ENCODE measurements at regions not wholly inside any gene's neighbourhood (a gene's known extent, or its start where the extent isn't known, plus 50 kb on each side); places are given as distances from the start of the nearest gene placed in this dataset.
A peak's percentile ranks its signal among the peaks of the same experiment; 100 is the strongest.

GRCh38 chr14:36019126-36019525 is 157.4 kb downstream of the PTCSC3 start:
- H3K9me2 ChIP-seq = no peaks in the 10 kb centered on the region

GRCh38 chr14:36014236-36014635 is 162.3 kb downstream of the PTCSC3 start:
- Histone ChIP-seq H3K79me2 (ENCODE audit: insufficient read depth) (no peaks in the 10 kb centered on the region), H3K27me3 (ENCODE audit: insufficient read depth) (no peaks in the 10 kb centered on the region), H2AFZ (ENCODE audit: low read depth) (no peak overlapping the region), H3K9me2 (no peaks in the 10 kb centered on the region), H3K4me3 (ENCODE audit: low read depth in 2 of 2, low read length in 1 of 2) (no peak overlapping the region), H3K9ac (no peak overlapping the region), H3K27ac (ENCODE audit: low read depth in 2 of 2, low read length in 1 of 2) (no peak overlapping the region), H3K4me1 (ENCODE audit: control insufficient read depth in 1 of 2, insufficient read depth in 2 of 2, low read depth in 1 of 2, low read length in 1 of 2) (no peaks in the 10 kb centered on the region), H3K4me2 (peak overlapping the region; percentile 37; the same call in 1 of the 2 replicates), H3F3A (replicated peaks; ENCODE audit: insufficient read depth) (no peaks in the 10 kb centered on the region), H3K9me3 (no peaks in the 10 kb centered on the region), H4K20me1 (ENCODE audit: insufficient read depth) (no peaks in the 10 kb centered on the region), H3K36me3 (replicated peaks in 1 of 2; ENCODE audit: control insufficient read depth in 1 of 2, insufficient read depth in 2 of 2, low read length in 1 of 2) (no peaks in the 10 kb centered on the region)
- CTCF ChIA-PET = no interaction called here
- POLR2A ChIA-PET = no interaction called here
- no peak for DNase-seq
- TF ChIP-seq ZBTB33 (IDR thresholded peaks at IDR 0.05; ENCODE audit: borderline replicate concordance, low read depth) (no peak), RXRA (IDR thresholded peaks at IDR 0.05; ENCODE audit: borderline replicate concordance, low read depth) (no peak), TAF1 (IDR thresholded peaks at IDR 0.05; ENCODE audit: borderline replicate concordance, low read depth, low read length) (no peak), MXI1 (IDR thresholded peaks at IDR 0.05; ENCODE audit: low read depth, low read length) (no peak), IRF3 (IDR thresholded peaks at IDR 0.05; ENCODE audit: low read depth, low read length) (no peak), JUND (IDR thresholded peaks at IDR 0.05) (no peak), EP300 (IDR thresholded peaks at IDR 0.05; ENCODE audit: borderline replicate concordance in 1 of 2, low read depth in 1 of 2, low read length in 1 of 2) (no peak), NFIC (IDR thresholded peaks at IDR 0.05; ENCODE audit: borderline replicate concordance) (no peak)
- WGBS (ENCODE audit: low lambda C conversion rate) = 19% methylated on average over 3 of the region's 9 CpGs

More at GRCh38 chr14:36019126-36019525, 157.4 kb downstream of the PTCSC3 start:
- H3K4me1 ChIP-seq (ENCODE audit: control insufficient read depth in 1 of 2, insufficient read depth in 2 of 2, low read depth in 1 of 2, low read length in 1 of 2) = no peaks in the 10 kb centered on the region
- no peaks in the 10 kb centered on the region for H4K20me1 ChIP-seq (ENCODE audit: insufficient read depth)
- CTCF ChIA-PET = interaction anchor here (1.0 kb wide), 1 partner anchor 51 kb away, joined by 3 read pairs; no protein-coding TSS in a partner anchor
- H3K27me3 ChIP-seq (ENCODE audit: insufficient read depth) = peaks cover 6% of the 10 kb centered on the region; the same call in 1 of the 2 replicates
- H3K36me3 ChIP-seq (replicated peaks in 1 of 2; ENCODE audit: control insufficient read depth in 1 of 2, insufficient read depth in 2 of 2, low read length in 1 of 2) = no peaks in the 10 kb centered on the region
- no peak overlapping the region for H2AFZ ChIP-seq (ENCODE audit: low read depth)
- DNase-seq = no peak
- no peaks in the 10 kb centered on the region for H3F3A ChIP-seq (replicated peaks; ENCODE audit: insufficient read depth)
- H3K79me2 ChIP-seq (ENCODE audit: insufficient read depth) = no peaks in the 10 kb centered on the region
- TF ChIP-seq RFX5 (IDR thresholded peaks at IDR 0.05; ENCODE audit: low read length) (no peak), JUND (IDR thresholded peaks at IDR 0.05) (no peak), FOXJ3 (CRISPR knock-in tag; IDR thresholded peaks at IDR 0.05) (no peak), USF1 (IDR thresholded peaks at IDR 0.05; ENCODE audit: borderline replicate concordance, low read depth) (no peak), MEF2A (IDR thresholded peaks at IDR 0.05; ENCODE audit: borderline replicate concordance, low read depth) (no peak), MAX (IDR thresholded peaks at IDR 0.05; ENCODE audit: low read depth) (no peak)
- 63% methylated on average over 5 of the region's 5 CpGs for WGBS (ENCODE audit: low lambda C conversion rate)
- POLR2A ChIA-PET = no interaction called here
- H3K9ac ChIP-seq = no peak overlapping the region
- no peaks in the 10 kb centered on the region for H3K9me3 ChIP-seq
- no peak overlapping the region for H3K4me3 ChIP-seq (ENCODE audit: low read depth in 2 of 2, low read length in 1 of 2)
- no peak overlapping the region for H3K4me2 ChIP-seq
- no peak overlapping the region for H3K27ac ChIP-seq (ENCODE audit: low read depth in 2 of 2, low read length in 1 of 2)
